ENCODE measurements at regions not wholly inside any gene's neighbourhood (a gene's known extent, or its start where the extent isn't known, plus 50 kb on each side); places are given as distances from the start of the nearest gene placed in this dataset.

DNA sequence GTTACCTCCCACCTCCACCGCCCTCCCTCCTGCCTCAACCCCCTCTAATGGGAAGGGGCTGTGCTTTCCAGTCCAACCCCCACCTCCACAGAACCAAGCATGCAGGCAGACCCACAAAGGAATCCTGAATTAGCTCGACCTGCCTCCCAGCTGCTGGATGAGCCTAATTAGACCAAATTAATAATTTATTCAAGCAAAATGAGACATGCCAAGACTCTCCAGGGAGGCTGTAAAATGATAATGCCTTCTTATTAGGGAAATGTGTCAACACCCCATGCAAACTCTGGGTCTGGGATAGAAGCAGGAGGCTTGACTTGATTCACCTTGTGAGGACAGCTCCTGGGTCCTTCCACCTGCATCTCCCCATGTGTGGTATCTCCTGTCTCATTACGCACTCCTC is 59.4 kb upstream of the HMGXB4 start:
- no peak for DNase-seq
- no peak overlapping the region for H3K27ac ChIP-seq (ENCODE audit: low read depth in 2 of 2, low read length in 2 of 2)
- H3K36me3 ChIP-seq (ENCODE audit: control insufficient read depth in 2 of 3, insufficient read depth in 3 of 3, low read length in 3 of 3): no peaks in the 10 kb centered on the region

GRCh38 chr22:35198738-35199137 is 58.6 kb upstream of the HMGXB4 start:
- no peak for TF ChIP-seq CTCF (IDR thresholded peaks at IDR 0.05; ENCODE audit: borderline replicate concordance, extremely low read depth, insufficient read depth)
- Histone ChIP-seq H3K9me3 (ENCODE audit: control insufficient read depth in 2 of 3, insufficient read depth in 1 of 3, low read length in 3 of 3) (no peaks in the 10 kb centered on the region), H3K36me3 (ENCODE audit: control insufficient read depth in 2 of 3, insufficient read depth in 3 of 3, low read length in 3 of 3) (no peaks in the 10 kb centered on the region), H3K27ac (ENCODE audit: low read depth in 2 of 2, low read length in 2 of 2) (no peak overlapping the region), H3K27me3 (ENCODE audit: control insufficient read depth, insufficient read depth, low read length) (no peaks in the 10 kb centered on the region), H3K4me1 (ENCODE audit: control insufficient read depth in 2 of 3, insufficient read depth in 2 of 3, low read depth in 1 of 3, low read length in 3 of 3) (no peaks in the 10 kb centered on the region), H3K4me3 (ENCODE audit: low read length in 3 of 3) (no peak overlapping the region), H3K9ac (ENCODE audit: low read length in 3 of 3) (no peak overlapping the region)
- intact Hi-C loops (cut with DNase I): no loop called here
- FAIRE-seq: no peak
- no peak for DNase-seq

More for the DNA sequence above, 59.4 kb upstream of the HMGXB4 start:
- no peaks in the 10 kb centered on the region for H3K4me1 ChIP-seq (ENCODE audit: control insufficient read depth in 2 of 3, insufficient read depth in 2 of 3, low read depth in 1 of 3, low read length in 3 of 3)
- no peak for FAIRE-seq
- no peak overlapping the region for H3K9ac ChIP-seq (ENCODE audit: low read length in 3 of 3)
- no peaks in the 10 kb centered on the region for H3K27me3 ChIP-seq (ENCODE audit: control insufficient read depth, insufficient read depth, low read length)
- intact Hi-C loops (cut with DNase I): no loop called here
- H3K4me3 ChIP-seq (ENCODE audit: low read length in 3 of 3): no peak overlapping the region
- no peak for TF ChIP-seq CTCF (IDR thresholded peaks at IDR 0.05; ENCODE audit: borderline replicate concordance, extremely low read depth, insufficient read depth)
- H3K9me3 ChIP-seq (ENCODE audit: control insufficient read depth in 2 of 3, insufficient read depth in 1 of 3, low read length in 3 of 3): no peaks in the 10 kb centered on the region

DNA sequence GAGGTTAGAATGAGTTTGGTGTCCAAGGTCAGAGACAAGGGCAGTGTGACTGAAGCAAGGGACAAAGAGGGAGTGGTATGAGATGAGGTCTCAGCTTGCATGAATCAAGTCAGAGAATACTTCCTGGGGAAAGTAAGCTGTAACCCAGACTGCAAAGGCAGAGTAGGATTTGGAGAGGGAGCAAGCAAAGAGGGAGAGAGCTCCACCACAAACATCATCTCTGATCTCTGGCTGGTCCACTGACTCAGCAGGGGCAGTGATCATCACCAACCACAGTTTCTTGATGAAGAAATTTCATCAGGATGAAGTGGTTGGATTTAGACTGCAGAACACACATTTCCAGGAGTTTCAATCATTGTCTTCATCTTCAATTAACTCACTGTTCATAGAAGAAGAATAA is 54.9 kb upstream of the HMGXB4 start:
- H3K27ac ChIP-seq (ENCODE audit: low read depth in 2 of 2, low read length in 2 of 2): no peak overlapping the region
- no peaks in the 10 kb centered on the region for H3K4me1 ChIP-seq (ENCODE audit: control insufficient read depth in 2 of 3, insufficient read depth in 2 of 3, low read depth in 1 of 3, low read length in 3 of 3)
- DNase-seq (no peak), FAIRE-seq (no peak)
- H3K9ac ChIP-seq (ENCODE audit: low read length in 3 of 3): no peak overlapping the region
- intact Hi-C loops (cut with DNase I): no loop called here
- H3K36me3 ChIP-seq (ENCODE audit: control insufficient read depth in 2 of 3, insufficient read depth in 3 of 3, low read length in 3 of 3): no peaks in the 10 kb centered on the region
- no peak for TF ChIP-seq CTCF (IDR thresholded peaks at IDR 0.05; ENCODE audit: borderline replicate concordance, extremely low read depth, insufficient read depth)
- no peaks in the 10 kb centered on the region for H3K27me3 ChIP-seq (ENCODE audit: control insufficient read depth, insufficient read depth, low read length)
- no peaks in the 10 kb centered on the region for H3K9me3 ChIP-seq (ENCODE audit: control insufficient read depth in 2 of 3, insufficient read depth in 1 of 3, low read length in 3 of 3)
- no peak overlapping the region for H3K4me3 ChIP-seq (ENCODE audit: low read length in 3 of 3)

DNA sequence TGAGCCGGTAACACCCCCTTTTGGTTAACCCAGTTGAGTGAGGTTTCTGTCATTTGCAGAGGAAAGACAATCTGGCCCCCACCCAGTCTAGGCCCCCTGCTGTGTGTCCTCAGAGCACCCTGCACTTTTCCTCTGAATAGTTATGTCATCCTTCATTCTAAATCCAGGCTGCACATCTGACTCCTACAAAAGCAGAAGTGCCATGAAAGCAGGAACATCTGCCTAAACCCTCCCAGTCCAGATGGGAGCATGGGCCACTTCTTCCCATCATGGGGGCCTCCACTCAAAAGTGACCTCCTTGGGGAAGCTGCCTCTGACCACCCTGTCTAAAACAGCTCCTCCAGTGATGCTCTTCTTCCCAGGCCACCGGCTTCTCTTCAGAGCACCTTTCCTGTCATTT is 53.7 kb upstream of the HMGXB4 start:
- DNase-seq: no peak
- Histone ChIP-seq H3K9ac (ENCODE audit: low read length in 3 of 3) (no peak overlapping the region), H3K27ac (ENCODE audit: low read depth in 2 of 2, low read length in 2 of 2) (no peak overlapping the region), H3K4me3 (ENCODE audit: low read length in 3 of 3) (no peak overlapping the region), H3K4me1 (ENCODE audit: control insufficient read depth in 2 of 3, insufficient read depth in 2 of 3, low read depth in 1 of 3, low read length in 3 of 3) (no peaks in the 10 kb centered on the region), H3K27me3 (ENCODE audit: control insufficient read depth, insufficient read depth, low read length) (no peaks in the 10 kb centered on the region), H3K36me3 (ENCODE audit: control insufficient read depth in 2 of 3, insufficient read depth in 3 of 3, low read length in 3 of 3) (no peaks in the 10 kb centered on the region), H3K9me3 (ENCODE audit: control insufficient read depth in 2 of 3, insufficient read depth in 1 of 3, low read length in 3 of 3) (no peaks in the 10 kb centered on the region)
- TF ChIP-seq CTCF (IDR thresholded peaks at IDR 0.05; ENCODE audit: borderline replicate concordance, extremely low read depth, insufficient read depth): no peak
- intact Hi-C loops (cut with DNase I): no loop called here
- no peak for FAIRE-seq

Data from kidney (tissue), 13 donors.